H1 (cell line): ENCODE measurements at regions not wholly inside any gene's neighbourhood (a gene's known extent, or its start where the extent isn't known, plus 50 kb on each side); places are given as distances from the start of the nearest gene placed in this dataset.

Experiments
- NRF1 ChIP-seq: IDR thresholded peaks from 2 replicates; pipeline ENCODE4 v1.6.1; 2011; ENCODE audit warnings: mild to moderate bottlenecking, low read depth, low read length, improper control_type of control experiment

- TF ChIP-seq NRF1: no peak
Measured at GRCh38 chr12:34398706-34399630, 376.7 kb downstream of the ALG10 start (continued).
